Bronchial epithelial cell (primary cell): ENCODE measurements at regions not wholly inside any gene's neighbourhood (a gene's known extent, or its start where the extent isn't known, plus 50 kb on each side); places are given as distances from the start of the nearest gene placed in this dataset.

Experiments
- DNase-seq: peaks from one replicate; pipeline ENCODE4 v3.0.0-alpha.2; 2010; ENCODE audit warnings: low read depth
- FAIRE-seq: peaks from 2 replicates; lab custom pipeline; 2011; peaks lifted over from hg19 to GRCh38; lab: Jason Lieb, UNC
- H3K27me3 ChIP-seq: 2 replicates; pipeline ENCODE4 v1.5.1; 2011; ENCODE audit warnings: low read length; ENCODE audit not compliant: control insufficient read depth, insufficient read depth
- H3K36me3 ChIP-seq: 2 replicates; pipeline ENCODE4 v1.5.1; 2011; ENCODE audit warnings: low read length; ENCODE audit not compliant: control insufficient read depth, insufficient read depth
- H3K4me3 ChIP-seq: 2 replicates; pipeline ENCODE4 v1.5.1; 2011; ENCODE audit warnings: mild to moderate bottlenecking, low read depth, low read length, control low read depth
- TF ChIP-seq, protein P1 (sequence below): IDR thresholded peaks from 2 replicates; pipeline ENCODE4 v1.5.1; 2011; ENCODE audit warnings: mild to moderate bottlenecking, moderate library complexity, low read length, control low read depth, inconsistent platforms; ENCODE audit not compliant: insufficient read depth, severe bottlenecking

DNA sequence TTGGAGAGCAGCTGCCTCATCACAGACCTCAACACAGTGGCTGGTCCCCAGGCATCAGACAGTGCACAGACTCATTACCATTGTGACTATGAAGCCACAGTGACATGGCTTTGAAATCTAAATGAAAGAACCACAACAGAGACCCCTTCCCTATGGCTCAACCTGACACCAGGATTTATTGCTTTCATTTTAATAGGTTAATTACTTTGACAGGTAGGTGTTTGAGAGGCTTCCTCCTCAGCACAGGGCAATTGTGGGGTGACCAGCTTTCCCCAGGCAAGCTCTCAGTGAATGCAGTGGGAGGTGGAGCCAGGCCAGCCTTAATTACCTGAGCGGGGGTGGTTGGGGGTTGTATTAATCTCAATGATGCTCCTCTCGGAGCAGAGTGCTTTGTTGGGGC is 102.3 kb downstream of the CHST1 start:
- DNase-seq (no peak), FAIRE-seq (no peak)
- Histone ChIP-seq H3K27me3 (peaks cover 3% of the 10 kb centered on the region), H3K4me3 (no peak overlapping the region), H3K36me3 (no peaks in the 10 kb centered on the region)
- TF ChIP-seq, protein P1, sequence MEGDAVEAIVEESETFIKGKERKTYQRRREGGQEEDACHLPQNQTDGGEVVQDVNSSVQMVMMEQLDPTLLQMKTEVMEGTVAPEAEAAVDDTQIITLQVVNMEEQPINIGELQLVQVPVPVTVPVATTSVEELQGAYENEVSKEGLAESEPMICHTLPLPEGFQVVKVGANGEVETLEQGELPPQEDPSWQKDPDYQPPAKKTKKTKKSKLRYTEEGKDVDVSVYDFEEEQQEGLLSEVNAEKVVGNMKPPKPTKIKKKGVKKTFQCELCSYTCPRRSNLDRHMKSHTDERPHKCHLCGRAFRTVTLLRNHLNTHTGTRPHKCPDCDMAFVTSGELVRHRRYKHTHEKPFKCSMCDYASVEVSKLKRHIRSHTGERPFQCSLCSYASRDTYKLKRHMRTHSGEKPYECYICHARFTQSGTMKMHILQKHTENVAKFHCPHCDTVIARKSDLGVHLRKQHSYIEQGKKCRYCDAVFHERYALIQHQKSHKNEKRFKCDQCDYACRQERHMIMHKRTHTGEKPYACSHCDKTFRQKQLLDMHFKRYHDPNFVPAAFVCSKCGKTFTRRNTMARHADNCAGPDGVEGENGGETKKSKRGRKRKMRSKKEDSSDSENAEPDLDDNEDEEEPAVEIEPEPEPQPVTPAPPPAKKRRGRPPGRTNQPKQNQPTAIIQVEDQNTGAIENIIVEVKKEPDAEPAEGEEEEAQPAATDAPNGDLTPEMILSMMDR: no peak

DNA sequence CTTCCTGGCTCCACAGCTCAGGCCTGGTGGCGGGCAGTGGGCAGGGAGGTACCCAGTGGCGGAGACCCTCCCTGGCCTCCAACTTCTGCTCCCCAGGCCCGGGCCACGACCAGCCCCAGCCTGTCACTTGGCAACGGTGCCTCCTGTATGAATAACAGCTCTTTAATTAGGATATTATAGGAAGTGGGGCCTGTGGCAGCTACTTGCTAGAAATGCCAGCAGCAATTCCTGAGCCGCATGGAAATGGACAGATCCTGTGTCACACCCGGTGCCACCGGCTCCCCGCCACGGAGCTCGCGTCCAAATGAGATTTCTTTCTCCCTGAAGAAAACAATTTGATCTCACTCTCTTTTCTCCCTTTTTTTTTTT is 104.5 kb downstream of the CHST1 start:
- no peak for DNase-seq
- H3K36me3 ChIP-seq: no peaks in the 10 kb centered on the region
- H3K4me3 ChIP-seq: no peak overlapping the region
- TF ChIP-seq, protein P1: no peak
- peaks cover 3% of the 10 kb centered on the region for H3K27me3 ChIP-seq
- no peak for FAIRE-seq

DNA sequence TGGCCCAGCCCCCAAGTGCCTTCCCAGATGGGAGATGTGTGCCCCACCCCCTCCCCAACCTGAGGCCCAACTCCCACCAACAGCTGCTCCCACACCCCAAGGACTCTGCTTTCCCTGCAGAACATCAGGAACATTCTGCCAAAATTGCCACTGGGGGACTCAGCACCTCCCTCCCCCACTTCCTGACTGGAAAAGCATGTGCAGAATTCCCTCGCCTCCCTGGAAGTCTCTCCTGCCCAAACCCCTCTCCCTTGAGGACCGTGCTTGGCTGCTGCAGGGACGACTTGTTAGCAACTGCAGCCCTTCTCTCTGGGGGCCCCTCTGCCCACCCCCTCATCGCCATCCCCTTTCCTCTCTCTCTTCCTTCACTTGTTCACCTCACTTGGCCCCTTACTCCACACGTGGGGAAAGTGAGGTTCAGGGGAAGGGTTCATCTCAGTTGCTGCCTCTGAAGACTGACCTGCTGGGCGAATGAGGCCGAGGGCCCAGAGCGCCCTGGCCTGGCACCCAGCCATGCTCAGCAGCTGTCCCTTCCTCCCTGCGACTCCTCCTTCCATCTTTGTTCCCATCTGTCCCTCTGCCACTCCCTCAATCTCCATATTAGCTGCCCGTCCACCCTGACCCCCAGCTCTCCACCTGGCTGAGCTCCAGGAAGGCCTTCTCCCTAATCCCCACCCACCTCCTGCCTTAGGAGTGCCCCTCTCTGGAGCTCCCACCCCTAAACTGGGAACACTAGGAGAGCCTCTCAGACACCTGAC is 105.1 kb downstream of the CHST1 start:
- DNase-seq (no peak), FAIRE-seq (no peak)
- Histone ChIP-seq H3K36me3 (no peaks in the 10 kb centered on the region), H3K4me3 (no peak overlapping the region), H3K27me3 (peaks cover 3% of the 10 kb centered on the region)
- TF ChIP-seq, protein P1: no peak

DNA sequence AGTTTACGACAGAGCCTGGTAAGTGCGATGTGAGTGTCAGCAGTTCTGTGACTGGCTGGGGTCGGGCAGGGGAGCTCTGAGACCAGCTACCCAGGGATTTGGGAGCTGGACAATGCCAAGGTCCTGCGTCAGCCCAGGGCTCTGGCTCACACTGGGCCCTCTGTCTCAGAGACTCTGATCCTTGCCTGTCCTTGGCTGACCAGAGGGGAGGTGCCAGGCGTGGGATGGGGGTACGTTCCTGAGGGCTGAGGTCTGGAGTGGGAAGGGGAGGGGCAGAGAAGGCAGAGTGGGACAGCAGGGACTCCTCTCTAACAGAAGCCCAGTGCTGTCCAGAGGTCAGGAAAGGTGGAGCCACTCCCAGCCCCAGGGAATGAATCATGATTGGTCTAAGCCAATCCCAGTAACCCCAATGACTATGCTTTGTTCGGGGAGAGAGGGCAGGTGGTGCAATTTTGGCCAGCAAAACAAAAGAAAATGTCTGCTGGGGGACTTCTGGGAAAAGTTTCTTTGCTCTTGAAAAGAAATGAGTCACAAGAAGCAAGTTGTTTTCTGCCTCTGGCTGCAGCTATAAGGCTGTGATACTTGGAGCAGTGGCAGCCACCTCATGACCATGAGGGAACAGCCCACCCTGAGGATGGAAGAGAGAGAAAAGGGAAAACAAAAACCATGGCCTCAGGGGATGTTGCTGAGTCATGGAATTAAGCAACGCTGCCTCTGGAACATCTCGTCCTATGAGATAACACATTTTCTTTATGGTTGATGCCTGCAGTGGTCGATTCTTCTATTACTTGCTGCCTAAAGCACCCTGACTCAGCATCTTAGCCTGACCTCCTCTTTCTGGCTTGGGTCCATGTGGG is 108.3 kb downstream of the CHST1 start:
- Histone ChIP-seq H3K36me3 (no peaks in the 10 kb centered on the region), H3K27me3 (no peaks in the 10 kb centered on the region), H3K4me3 (no peak overlapping the region)
- FAIRE-seq (no peak), DNase-seq (peak; percentile 9)
- TF ChIP-seq, protein P1: no peak

DNA sequence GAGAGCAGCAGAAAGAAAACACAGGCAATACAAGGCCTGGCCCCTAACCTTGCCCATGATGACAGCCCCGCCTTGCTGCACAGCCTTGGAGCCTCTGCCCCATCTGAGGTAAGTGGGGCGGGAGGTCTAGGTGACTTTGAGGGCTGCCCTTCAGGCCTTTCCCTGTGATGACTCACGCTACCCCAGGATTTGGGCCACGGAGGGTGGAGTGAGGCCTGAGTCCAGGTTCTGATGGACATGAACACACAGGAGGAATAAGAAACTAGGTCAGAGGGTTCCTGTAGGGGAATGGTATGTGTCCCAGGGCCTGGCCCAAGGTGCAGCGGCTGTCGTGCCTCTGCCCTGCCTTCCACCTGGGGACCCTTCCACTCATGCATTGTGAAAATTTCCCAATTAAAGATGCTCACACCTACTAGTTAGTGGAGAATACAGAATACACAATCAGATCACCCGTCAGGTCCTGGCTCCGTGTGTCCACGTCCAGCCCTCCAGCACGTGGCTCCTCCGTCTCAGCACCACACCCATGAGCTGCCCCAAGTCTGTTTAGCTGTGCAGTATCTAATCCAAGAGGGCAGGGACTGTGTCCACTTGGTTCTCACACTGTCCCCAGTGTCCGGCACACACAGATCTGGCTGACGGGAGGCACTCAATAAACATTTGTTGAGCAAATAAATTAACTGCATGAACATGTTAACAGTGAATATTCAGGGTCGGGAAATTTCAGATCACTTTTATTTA is 111.0 kb downstream of the CHST1 start:
- TF ChIP-seq, protein P1: no peak
- Histone ChIP-seq H3K27me3 (no peaks in the 10 kb centered on the region), H3K4me3 (no peak overlapping the region), H3K36me3 (no peaks in the 10 kb centered on the region)
- FAIRE-seq (no peak), DNase-seq (no peak)
